SK-N-SH (cell line): ENCODE measurements at regions not wholly inside any gene's neighbourhood (a gene's known extent, or its start where the extent isn't known, plus 50 kb on each side); places are given as distances from the start of the nearest gene placed in this dataset.

Experiments used
- CTCF ChIA-PET: fragments of 300-600, 350-600 bp; formaldehyde crosslinking; extraction: SDS; loops from one replicate; lab custom pipeline; 2021; lab: Yijun Ruan, JAX
- POLR2A ChIA-PET: fragments of 350-600 bp; sonication (Branson Sonifier 250); formaldehyde crosslinking; extraction: SDS; loops from one replicate; lab custom pipeline; 2020; ENCODE audit warnings: antibody characterized with exemption, inconsistent platforms; lab: Yijun Ruan, JAX
- DNase-seq: peaks from one replicate; pipeline ENCODE4 v3.0.0; 2012
- H2AFZ ChIP-seq: fragments of 200-600 bp; sonication (generic); 2 replicates; pipeline ENCODE4 v1.8.1; 2016; ENCODE audit warnings: antibody characterized with exemption, mild to moderate bottlenecking, low read depth
- H3F3A ChIP-seq: fragments of 200-600 bp; sonication (generic); replicated peaks from 2 replicates; pipeline ENCODE3; 2016; ENCODE audit warnings: antibody characterized with exemption, mild to moderate bottlenecking; ENCODE audit not compliant: insufficient read depth
- H3K27ac ChIP-seq, 2 experiments: fragments of 200-500 bp in 1 of 2; fragments of 200-600 bp in 1 of 2; sonication (Bioruptor generic) in 1 of 2; sonication (generic), shearing (Covaris generic) in 1 of 2; 2 replicates each; pipeline versions ENCODE4 v1.5.1 to v1.6.1; 2014 to 2016; ENCODE audit warnings: low read depth in 2 of 2, inconsistent platforms in 1 of 2, low read length in 1 of 2, mild to moderate bottlenecking in 1 of 2, mixed read lengths in 1 of 2
- H3K27me3 ChIP-seq: fragments of 200-600 bp; sonication (generic), shearing (Covaris generic); 2 replicates; pipeline ENCODE4 v1.6.1; 2016; ENCODE audit warnings: mixed run types; ENCODE audit not compliant: insufficient read depth
- H3K36me3 ChIP-seq, 2 experiments: fragments of 200-500 bp in 1 of 2; fragments of 200-600 bp in 1 of 2; sonication (Bioruptor generic) in 1 of 2; sonication (generic) in 1 of 2; replicated peaks in 1 of 2; 2 replicates each; pipeline versions ENCODE3 to v1.5.1; 2014 to 2016; ENCODE audit warnings: low read length in 1 of 2, mild to moderate bottlenecking in 1 of 2; ENCODE audit not compliant: insufficient read depth in 2 of 2, control insufficient read depth in 1 of 2
- H3K4me1 ChIP-seq, 2 experiments: fragments of 200-500 bp in 1 of 2; fragments of 200-600 bp in 1 of 2; sonication (Bioruptor generic) in 1 of 2; sonication (generic), shearing (Covaris generic) in 1 of 2; 2 replicates each; pipeline versions ENCODE4 v1.5.1 to v1.6.1; 2014 to 2016; ENCODE audit warnings: low read depth in 1 of 2, low read length in 1 of 2, mixed run types in 1 of 2; ENCODE audit not compliant: insufficient read depth in 2 of 2, control insufficient read depth in 1 of 2
- H3K4me2 ChIP-seq: fragments of 200-600 bp; sonication (generic), shearing (Covaris generic); 2 replicates; pipeline ENCODE4 v1.6.1; 2017; ENCODE audit warnings: mixed run types
- H3K4me3 ChIP-seq, 2 experiments: fragments of 200-500 bp in 1 of 2; fragments of 200-600 bp in 1 of 2; sonication (Bioruptor generic) in 1 of 2; sonication (generic), shearing (Covaris generic) in 1 of 2; 2 replicates each; pipeline versions ENCODE4 v1.5.1 to v1.8.1; 2014 to 2016; ENCODE audit warnings: low read depth in 2 of 2, inconsistent platforms in 1 of 2, low read length in 1 of 2, mild to moderate bottlenecking in 1 of 2, mixed read lengths in 1 of 2, moderate library complexity in 1 of 2
- H3K79me2 ChIP-seq: fragments of 200-600 bp; sonication (generic); 2 replicates; pipeline ENCODE4 v1.8.1; 2017; ENCODE audit warnings: mild to moderate bottlenecking; ENCODE audit not compliant: insufficient read depth
- H3K9ac ChIP-seq: fragments of 200-600 bp; sonication (generic); 2 replicates; pipeline ENCODE4 v1.6.1; 2017; ENCODE audit warnings: mixed run types
- H3K9me2 ChIP-seq: fragments of 200-600 bp; sonication (generic); 2 replicates; pipeline ENCODE4 v1.6.1; 2017; ENCODE audit warnings: mixed run types
- H3K9me3 ChIP-seq: fragments of 200-600 bp; sonication (generic); 2 replicates; pipeline ENCODE4 v1.6.1; 2017; ENCODE audit warnings: mixed run types, mild to moderate bottlenecking, moderate library complexity
- H4K20me1 ChIP-seq: fragments of 200-600 bp; sonication (generic); 2 replicates; pipeline ENCODE4 v1.6.1; 2017; ENCODE audit warnings: mild to moderate bottlenecking, mixed run types; ENCODE audit not compliant: insufficient read depth
- CTCF ChIP-seq: fragments of 200-600 bp; sonication (generic); IDR thresholded peaks from 2 replicates; pipeline ENCODE4 v1.6.1; 2017; ENCODE audit warnings: antibody characterized with exemption, mild to moderate bottlenecking, moderate library complexity
- EP300 ChIP-seq, 2 experiments: IDR thresholded peaks; 2 replicates each; pipeline versions ENCODE4 v1.4.0 to v1.6.1; 2012; ENCODE audit warnings: borderline replicate concordance in 1 of 2, low read depth in 1 of 2, low read length in 1 of 2
- EZH2phosphoT487 ChIP-seq: fragments of 200-600 bp; sonication (generic); IDR thresholded peaks from 2 replicates; pipeline ENCODE4 v1.6.1; 2017; ENCODE audit warnings: low read depth, mixed run types, mild to moderate bottlenecking, antibody characterized with exemption, moderate library complexity, borderline replicate concordance
- FOSL2 ChIP-seq: IDR thresholded peaks from 2 replicates; pipeline ENCODE4 v1.4.0; 2012; ENCODE audit warnings: low read depth, mild to moderate bottlenecking, moderate library complexity, borderline replicate concordance
- FOXM1 ChIP-seq: IDR thresholded peaks from 2 replicates; pipeline ENCODE4 v1.4.0; 2012; ENCODE audit warnings: low read depth, mild to moderate bottlenecking
- IRF3 ChIP-seq: fragments of 150-350 bp; IDR thresholded peaks from 2 replicates; pipeline ENCODE4 v1.6.1; 2016; ENCODE audit warnings: mild to moderate bottlenecking, low read depth, low read length
- JUND ChIP-seq: IDR thresholded peaks from 2 replicates; pipeline ENCODE4 v1.4.0; 2012
- MXI1 ChIP-seq: IDR thresholded peaks from 2 replicates; pipeline ENCODE4 v1.6.1; 2012; ENCODE audit warnings: mild to moderate bottlenecking, low read depth, low read length, improper control_type of control experiment
- NFIC ChIP-seq: IDR thresholded peaks from 2 replicates; pipeline ENCODE4 v1.4.0; 2012; ENCODE audit warnings: borderline replicate concordance
- PBX3 ChIP-seq: IDR thresholded peaks from 2 replicates; pipeline ENCODE4; 2012
- TEAD4 ChIP-seq: IDR thresholded peaks from 2 replicates; pipeline ENCODE4 v1.4.0; 2012; ENCODE audit warnings: mild to moderate bottlenecking, borderline replicate concordance; ENCODE audit not compliant: insufficient read depth
- YY1 ChIP-seq: IDR thresholded peaks from 2 replicates; pipeline ENCODE4 v1.4.0; 2012; ENCODE audit warnings: low read depth, mild to moderate bottlenecking
- WGBS: methylation state at CpG from one replicate; pipeline ENCODE4 v1.1.6; 2017; ENCODE audit warnings: low lambda C conversion rate; 5-methylcytosine and 5-hydroxymethylcytosine counted together

GRCh38 chr4:138892483-138893407, 122.8 kb upstream of the NOCT start:
- peak overlapping the region; percentile 37 to 89; a peak in 3 of 4 replicates for H3K27ac ChIP-seq
- H3K27me3 ChIP-seq: no peaks in the 10 kb centered on the region
- H3K79me2 ChIP-seq: no peaks in the 10 kb centered on the region
- 88% methylated on average over 13 of the region's 13 CpGs for WGBS
- POLR2A ChIA-PET: no interaction called here
- no peaks in the 10 kb centered on the region for H4K20me1 ChIP-seq
- H3K4me2 ChIP-seq: peak overlapping the region; percentile 47; the same call in 1 of the 2 replicates
- no peak overlapping the region for H3K4me3 ChIP-seq
- TF ChIP-seq JUND (0 out of 2 replicates have a peak, but pooled peaks have one; percentile 8), TEAD4 (no peak), FOSL2 (0 out of 2 replicates have a peak, but pooled peaks have one; percentile 4), FOXM1 (no peak), PBX3 (peak; percentile 45; the same call in 1 of the 2 replicates), CTCF (no peak)
- TF ChIP-seq, all 33 proteins: peak for 3
- Histone ChIP-seq H2AFZ (no peak overlapping the region), H3F3A (peaks cover 4% of the 10 kb centered on the region), H3K4me1 (peaks cover 21 to 24% of the 10 kb centered on the region in 2 experiments), H3K36me3 (no peaks in the 10 kb centered on the region), H3K9me3 (no peaks in the 10 kb centered on the region), H3K9ac (no peak overlapping the region), H3K9me2 (no peaks in the 10 kb centered on the region)
- CTCF ChIA-PET: interaction anchor here (1.0 to 1.1 kb wide), 2 partner anchors 27 to 45 kb away, joined by 3 read pairs; no protein-coding TSS in a partner anchor
- DNase-seq: no peak

GRCh38 chr4:138891631-138892031, 124.0 kb upstream of the NOCT start:
- 48% methylated on average over 6 of the region's 6 CpGs for WGBS
- H3K79me2 ChIP-seq: no peaks in the 10 kb centered on the region
- no peaks in the 10 kb centered on the region for H4K20me1 ChIP-seq
- H3K4me1 ChIP-seq: peaks cover 16 to 19% of the 10 kb centered on the region in 2 experiments
- no peaks in the 10 kb centered on the region for H3K36me3 ChIP-seq
- no peaks in the 10 kb centered on the region for H3K27me3 ChIP-seq
- H3K27ac ChIP-seq: peak overlapping the region; percentile 37 to 89; a peak in 3 of 4 replicates
- CTCF ChIA-PET: interaction anchor here (1.1 to 3.9 kb wide), 2 partner anchors 21 to 28 kb away, joined by 3 to 20 read pairs; no protein-coding TSS in a partner anchor
- H3K4me3 ChIP-seq: no peak overlapping the region
- H3F3A ChIP-seq: no peaks in the 10 kb centered on the region
- H3K9ac ChIP-seq: no peak overlapping the region; the same call in 1 of the 2 replicates
- H2AFZ ChIP-seq: peak overlapping the region; percentile 71
- H3K4me2 ChIP-seq: peak overlapping the region; percentile 47
- POLR2A ChIA-PET: no interaction called here
- no peaks in the 10 kb centered on the region for H3K9me3 ChIP-seq
- DNase-seq: peak; percentile 43
- TF ChIP-seq IRF3 (no peak), EZH2phosphoT487 (no peak), MXI1 (0 out of 2 replicates have a peak, but pooled peaks have one; percentile 31), YY1 (no peak), EP300 (IDR thresholded peaks at IDR 0.05; ENCODE audit: borderline replicate concordance in 1 of 2, low read depth in 1 of 2, low read length in 1 of 2) (peak in 1 of 2 experiments; percentile 36; a peak in 1 of 4 replicates), NFIC (no peak)
- no peaks in the 10 kb centered on the region for H3K9me2 ChIP-seq
